Keratinocyte (primary cell): ENCODE measurements at regions not wholly inside any gene's neighbourhood (a gene's known extent, or its start where the extent isn't known, plus 50 kb on each side); places are given as distances from the start of the nearest gene placed in this dataset.

Experiments used
- DNase-seq: peaks from one replicate; pipeline ENCODE4 v3.0.0-alpha.2; 2011; ENCODE audit warnings: low read depth, missing footprints, low spot score
- FAIRE-seq: peaks from 2 replicates; lab custom pipeline; 2011; peaks lifted over from hg19 to GRCh38; lab: Jason Lieb, UNC
- H2AFZ ChIP-seq: 2 replicates; pipeline ENCODE4 v1.6.0; 2012; ENCODE audit warnings: low read length, control low read depth, inconsistent platforms; ENCODE audit not compliant: control insufficient read depth
- H3K27ac ChIP-seq: 2 replicates; pipeline ENCODE4 v1.5.1; 2011; ENCODE audit warnings: low read length; ENCODE audit not compliant: control insufficient read depth, insufficient read depth
- H3K27me3 ChIP-seq: 3 replicates; pipeline ENCODE4 v1.6.0; 2011; ENCODE audit warnings: low read length; ENCODE audit not compliant: control insufficient read depth, insufficient read depth; ENCODE audit errors: extremely low read depth
- H3K36me3 ChIP-seq, 2 experiments: 2 replicates in 1 of 2; 3 replicates in 1 of 2; pipeline ENCODE4 v1.5.1; 2011; ENCODE audit warnings: low read length in 2 of 2, mild to moderate bottlenecking in 1 of 2; ENCODE audit not compliant: control insufficient read depth in 2 of 2, insufficient read depth in 2 of 2; ENCODE audit errors: extremely low read depth in 1 of 2
- H3K4me1 ChIP-seq: 3 replicates; pipeline ENCODE4 v1.5.1; 2011; ENCODE audit warnings: low read length; ENCODE audit not compliant: control insufficient read depth, insufficient read depth; ENCODE audit errors: extremely low read depth
- H3K4me2 ChIP-seq: 3 replicates; pipeline ENCODE4 v1.6.0; 2011; ENCODE audit warnings: low read depth, low read length; ENCODE audit not compliant: control insufficient read depth, insufficient read depth; ENCODE audit errors: extremely low read depth
- H3K4me3 ChIP-seq, 3 experiments: fragments of 200-600 bp in 1 of 3; sonication (generic) in 1 of 3; 2 replicates in 2 of 3; 3 replicates in 1 of 3; pipeline ENCODE4 v1.5.1; 2011 to 2016; ENCODE audit warnings: low read length in 3 of 3, mild to moderate bottlenecking in 3 of 3, control low read depth in 2 of 3, inconsistent platforms in 1 of 3, low read depth in 1 of 3, mixed read lengths in 1 of 3, mixed run types in 1 of 3, moderate library complexity in 1 of 3; ENCODE audit not compliant: control insufficient read depth in 2 of 3, insufficient read depth in 2 of 3; ENCODE audit errors: extremely low read depth in 1 of 3
- H3K79me2 ChIP-seq: 2 replicates; pipeline ENCODE4 v1.6.0; 2012; ENCODE audit warnings: low read length; ENCODE audit not compliant: control insufficient read depth, insufficient read depth
- H3K9ac ChIP-seq: 3 replicates; pipeline ENCODE4 v1.6.0; 2011; ENCODE audit warnings: low read length; ENCODE audit not compliant: control insufficient read depth, insufficient read depth; ENCODE audit errors: extremely low read depth
- H3K9me1 ChIP-seq: 3 replicates; pipeline ENCODE4 v1.6.0; 2011; ENCODE audit warnings: low read length; ENCODE audit not compliant: control insufficient read depth, insufficient read depth; ENCODE audit errors: extremely low read depth
- H3K9me3 ChIP-seq: 2 replicates; pipeline ENCODE4 v1.5.1; 2012; ENCODE audit warnings: low read depth, low read length; ENCODE audit not compliant: control insufficient read depth
- H4K20me1 ChIP-seq: 3 replicates; pipeline ENCODE4 v1.6.0; 2011; ENCODE audit warnings: low read length; ENCODE audit not compliant: control insufficient read depth, insufficient read depth; ENCODE audit errors: extremely low read depth
- CTCF ChIP-seq, 3 experiments: IDR thresholded peaks in 1 of 3; conservative IDR thresholded peaks in 1 of 3; optimal IDR thresholded peaks in 1 of 3; 2 replicates in 2 of 3; 3 replicates in 1 of 3; pipeline versions ENCODE3 to v1.5.1; 2011; ENCODE audit warnings: low read length in 3 of 3, mild to moderate bottlenecking in 3 of 3, moderate library complexity in 2 of 3, control low read depth in 1 of 3, inconsistent platforms in 1 of 3; ENCODE audit not compliant: insufficient read depth in 2 of 3; ENCODE audit errors: extremely low read depth in 1 of 3
- EZH2 ChIP-seq: IDR thresholded peaks from one replicate; pipeline ENCODE4 v1.6.1; 2012; ENCODE audit warnings: inconsistent platforms, mild to moderate bottlenecking, low read length, moderate library complexity
- dilution Hi-C: fragments of 300-500 bp; cut with MboI; formaldehyde crosslinking; loops from one replicate; pipeline ENCODE4 v1.7.0; 2020; ENCODE audit warnings: low sequenced_read_pairs; ENCODE audit not compliant: extremely low pct_ligation_motif_present

GRCh38 chr12:53811606-53812005 is 59.8 kb upstream of the CISTR start:
- Histone ChIP-seq H3K9ac (no peak overlapping the region), H3K36me3 (no peaks in the 10 kb centered on the region), H3K4me1 (peaks cover 7% of the 10 kb centered on the region), H3K9me1 (no peaks in the 10 kb centered on the region), H4K20me1 (no peaks in the 10 kb centered on the region), H3K27me3 (peaks cover 11% of the 10 kb centered on the region), H3K27ac (no peak overlapping the region), H3K4me2 (no peak overlapping the region), H3K79me2 (no peaks in the 10 kb centered on the region), H3K4me3 (no peak overlapping the region), H3K9me3 (no peaks in the 10 kb centered on the region), H2AFZ (no peak overlapping the region)
- dilution Hi-C loops, result no loop called here
- TF ChIP-seq CTCF (optimal IDR thresholded peaks at IDR 0.05 in 1 of 3, IDR thresholded peaks at IDR 0.05 in 1 of 3, conservative IDR thresholded peaks at IDR 0.05 in 1 of 3; ENCODE audit: extremely low read depth in 1 of 3, insufficient read depth in 2 of 3, low read length in 3 of 3) (no peak), EZH2 (no peak)
- DNase-seq (no peak), FAIRE-seq (no peak)

- Histone ChIP-seq H3K27me3 (peaks cover under 1% of the 10 kb centered on the region), H2AFZ (peak overlapping the region; percentile 29), H3K36me3 (no peaks in the 10 kb centered on the region), H3K27ac (no peak overlapping the region), H3K9me1 (no peaks in the 10 kb centered on the region), H3K9me3 (no peaks in the 10 kb centered on the region), H4K20me1 (no peaks in the 10 kb centered on the region), H3K4me3 (no peak overlapping the region), H3K4me1 (peaks cover 29% of the 10 kb centered on the region), H3K79me2 (no peaks in the 10 kb centered on the region), H3K4me2 (peak overlapping the region; percentile 43), H3K9ac (no peak overlapping the region)
- peak; percentile 29 for FAIRE-seq
- DNase-seq, result no peak
- no peak for TF ChIP-seq EZH2
- TF ChIP-seq CTCF (optimal IDR thresholded peaks at IDR 0.05 in 1 of 3, IDR thresholded peaks at IDR 0.05 in 1 of 3, conservative IDR thresholded peaks at IDR 0.05 in 1 of 3; ENCODE audit: extremely low read depth in 1 of 3, insufficient read depth in 2 of 3, low read length in 3 of 3), result no peak
- dilution Hi-C loops, result no loop called here
Measured at GRCh38 chr12:53816360-53817020, 64.7 kb upstream of the CISTR start.
